HG02884 (cell line): ENCODE measurements at regions not wholly inside any gene's neighbourhood (a gene's known extent, or its start where the extent isn't known, plus 50 kb on each side); places are given as distances from the start of the nearest gene placed in this dataset.

Source experiments
- ATAC-seq: cut with Tn5 transposase; IDR thresholded peaks from one replicate; pipeline ENCODE4 v1.9.1; 2021; ENCODE audit warnings: mild to moderate bottlenecking, moderate library complexity; ENCODE audit not compliant: unreplicated experiment

DNA sequence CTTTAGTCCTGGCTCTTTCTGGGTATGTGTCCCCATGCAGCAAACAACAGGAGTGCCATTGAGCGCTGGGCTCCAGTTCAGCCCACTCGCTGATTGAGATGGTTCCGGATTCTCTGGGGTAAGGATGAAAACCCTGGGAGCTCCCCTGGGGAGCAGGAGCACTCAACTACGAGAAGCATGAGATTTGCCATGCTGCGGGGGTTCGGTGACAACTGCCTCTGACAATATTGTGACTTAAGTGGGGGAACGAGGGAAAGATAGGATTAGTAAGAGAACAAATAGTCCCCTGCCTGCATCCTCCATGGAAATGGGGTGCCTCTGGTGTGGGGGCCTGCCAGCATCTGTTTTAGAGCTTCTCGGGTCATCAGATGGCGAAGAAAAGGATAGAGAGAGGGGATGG lies 123.6 kb upstream of the IPO9 start:
- ATAC-seq, result no peak

DNA sequence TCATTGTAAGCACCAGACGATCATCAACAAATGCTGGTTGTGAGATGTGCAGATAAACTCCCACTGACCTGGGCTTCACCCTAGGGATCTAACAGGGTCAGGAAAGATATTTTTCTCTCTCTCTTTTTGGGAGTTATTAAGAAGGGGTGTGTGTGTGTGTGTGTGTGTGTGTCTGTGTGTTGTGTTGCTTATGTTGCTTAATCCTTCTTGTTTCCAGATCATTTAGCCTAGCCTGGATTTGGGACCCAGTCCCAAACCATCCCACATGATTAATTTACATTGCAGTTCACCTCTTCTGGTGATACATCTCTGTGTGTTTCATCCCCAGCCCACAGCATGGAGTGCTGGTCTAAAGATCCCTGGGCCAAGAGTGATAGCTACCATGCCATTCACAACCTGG lies 122.8 kb upstream of the IPO9 start:
- no peak for ATAC-seq

DNA sequence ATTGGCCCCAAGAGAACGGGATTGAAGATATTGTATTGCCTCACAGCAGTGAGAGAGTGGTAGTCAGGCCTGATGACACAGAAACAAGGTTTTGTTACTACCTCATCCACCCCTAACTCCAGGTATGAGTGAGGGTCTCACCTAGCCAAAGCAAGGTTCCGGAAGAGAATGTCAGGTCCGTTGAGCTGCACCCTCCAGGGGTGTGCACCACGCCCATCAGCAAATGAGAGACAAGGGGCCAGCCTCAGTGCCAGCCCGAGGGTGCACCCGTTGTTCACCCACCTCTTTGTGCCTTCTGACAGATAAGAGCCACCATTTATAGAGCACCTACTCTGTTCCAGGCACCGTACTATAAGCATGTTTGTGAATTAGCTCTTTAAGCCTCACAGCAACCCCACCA lies 121.9 kb upstream of the IPO9 start:
- no peak for ATAC-seq

DNA sequence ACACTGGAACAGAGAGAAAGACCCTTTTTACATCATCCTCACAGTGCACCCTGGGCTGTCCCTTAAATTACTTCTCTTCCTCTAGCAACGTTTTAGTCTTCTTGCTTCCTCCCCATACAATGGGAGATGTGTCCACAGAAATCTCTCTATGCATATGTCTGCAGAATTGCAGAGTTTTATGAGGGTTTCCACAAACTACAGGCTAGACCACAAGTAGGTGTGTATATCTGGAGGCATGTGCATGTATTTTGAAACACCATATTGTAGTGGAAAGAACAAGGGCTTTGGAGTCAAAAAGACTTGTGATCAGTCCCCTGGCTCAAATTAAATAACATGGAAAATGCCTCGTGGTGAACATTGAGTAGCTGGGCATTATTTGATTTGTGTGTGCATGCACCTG lies 121.3 kb upstream of the IPO9 start:
- ATAC-seq, result no peak

DNA sequence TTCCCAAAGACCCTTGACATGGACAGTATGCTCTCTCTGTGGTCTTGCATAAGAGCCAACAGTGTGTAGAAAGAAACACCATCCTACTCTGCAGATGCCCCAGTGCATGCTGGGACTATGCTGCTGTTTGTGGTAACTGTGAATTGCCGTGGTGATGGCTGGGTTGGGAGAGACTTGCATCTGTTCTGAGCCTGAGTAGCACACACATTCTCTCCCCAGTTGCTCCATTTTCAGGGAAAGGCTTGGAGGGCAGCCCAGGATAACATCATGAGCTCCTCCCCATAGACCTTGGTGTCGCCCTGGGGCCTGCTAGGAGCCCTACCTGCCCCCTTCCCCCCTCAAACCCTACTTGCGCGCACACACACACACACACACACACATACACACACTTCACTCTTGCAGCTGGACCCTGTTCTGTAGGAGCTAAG lies 120.9 kb upstream of the IPO9 start:
- ATAC-seq, result no peak

DNA sequence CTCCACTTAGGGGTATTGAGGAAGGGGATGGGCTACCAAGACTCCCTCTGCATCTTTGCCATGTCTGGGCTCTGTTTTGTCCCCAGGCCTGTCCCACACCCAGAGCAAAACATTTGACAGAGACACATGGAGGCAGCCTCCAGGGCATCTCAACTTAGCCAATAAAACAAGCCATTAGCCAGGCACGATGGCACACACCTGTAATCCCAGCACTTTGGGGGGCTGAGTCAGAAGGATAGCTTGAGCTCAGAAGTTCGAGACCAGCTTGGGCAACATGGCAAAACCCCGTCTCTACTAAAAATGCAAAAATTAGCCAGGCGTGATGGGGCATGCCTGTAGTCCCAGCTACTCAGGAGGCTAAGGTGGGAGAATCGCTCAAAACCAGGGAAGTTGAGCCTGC lies 120.3 kb upstream of the IPO9 start:
- ATAC-seq, result no peak

DNA sequence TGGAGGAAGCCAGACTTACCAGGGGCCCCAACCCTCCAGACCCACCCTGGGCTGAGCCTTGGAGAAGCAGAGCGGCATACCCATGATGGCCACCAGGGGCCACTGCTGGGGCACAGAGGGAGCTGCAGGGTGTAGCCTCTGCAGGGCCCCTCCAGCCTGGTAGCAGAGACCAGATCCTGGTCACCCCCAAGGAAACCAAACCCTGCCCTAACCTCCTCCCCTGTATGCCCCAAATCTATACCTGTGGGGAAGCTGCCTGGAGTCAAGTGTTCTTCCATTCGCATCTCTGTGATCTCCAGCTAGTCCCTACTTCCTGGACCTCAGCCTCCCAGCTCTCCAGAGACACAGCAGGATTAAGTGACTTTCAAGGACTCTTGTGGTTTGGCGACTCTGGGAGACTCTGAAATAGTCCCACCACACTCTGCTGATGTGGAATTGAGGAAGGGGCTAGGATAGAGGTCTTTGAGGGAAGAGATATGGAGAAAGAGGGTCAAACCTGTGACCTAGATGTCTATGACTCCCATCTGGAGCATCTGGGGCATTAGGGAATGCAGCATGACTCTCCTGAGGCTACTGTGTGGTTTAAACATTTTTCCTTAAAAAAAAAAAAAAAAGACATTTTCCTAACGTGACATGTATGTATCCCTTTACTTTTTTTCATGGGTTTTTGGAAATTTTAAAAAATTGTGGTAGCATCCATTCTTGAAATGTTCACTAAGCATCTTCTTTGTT lies 119.2 kb upstream of the IPO9 start:
- ATAC-seq, result no peak

DNA sequence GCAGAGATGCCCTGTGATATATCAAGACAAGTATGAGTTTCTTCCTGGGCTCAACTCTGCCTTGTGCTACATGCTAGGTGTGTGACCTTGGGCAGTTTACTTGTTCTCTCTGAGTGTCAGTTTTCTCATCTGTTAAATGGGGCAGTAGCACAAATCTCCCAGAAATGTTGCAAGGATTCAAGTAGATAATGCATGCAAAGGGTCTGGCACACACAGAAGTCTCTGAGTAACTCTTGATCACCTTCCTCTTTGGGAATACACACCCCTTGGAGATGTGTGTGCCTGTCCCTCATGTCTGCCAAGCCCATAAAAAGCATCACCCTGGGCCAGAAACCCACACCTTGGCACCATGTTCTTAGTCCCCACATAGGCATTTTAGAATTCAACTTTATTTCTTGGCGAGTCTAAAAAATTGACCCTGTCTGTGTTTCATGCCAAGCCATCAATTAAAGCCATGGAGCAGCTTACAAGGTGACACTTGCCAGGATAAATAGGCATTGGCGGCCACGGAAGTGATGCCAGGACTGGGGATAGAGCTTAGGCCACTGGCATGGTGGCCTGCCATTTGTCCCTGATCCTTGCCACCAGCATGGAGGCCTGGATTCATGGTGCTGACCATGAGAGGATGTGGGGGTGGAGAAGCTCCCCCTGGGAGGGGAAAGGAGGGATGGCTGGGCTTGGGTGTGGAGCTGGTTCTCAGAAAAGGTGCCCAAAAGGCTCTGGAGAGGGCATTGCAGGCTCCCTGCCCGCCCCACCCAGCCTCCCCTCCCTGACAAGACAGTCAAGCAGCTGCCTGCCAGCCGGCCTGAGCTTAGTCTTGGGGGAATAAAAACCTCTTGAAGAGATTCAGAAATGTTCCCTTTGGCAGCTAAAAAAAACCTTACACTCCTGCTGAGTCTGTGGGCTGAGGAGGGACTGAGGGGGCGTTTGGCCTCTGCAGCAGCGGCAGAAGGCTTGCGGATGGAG lies 118.0 kb upstream of the IPO9 start:
- no peak for ATAC-seq

DNA sequence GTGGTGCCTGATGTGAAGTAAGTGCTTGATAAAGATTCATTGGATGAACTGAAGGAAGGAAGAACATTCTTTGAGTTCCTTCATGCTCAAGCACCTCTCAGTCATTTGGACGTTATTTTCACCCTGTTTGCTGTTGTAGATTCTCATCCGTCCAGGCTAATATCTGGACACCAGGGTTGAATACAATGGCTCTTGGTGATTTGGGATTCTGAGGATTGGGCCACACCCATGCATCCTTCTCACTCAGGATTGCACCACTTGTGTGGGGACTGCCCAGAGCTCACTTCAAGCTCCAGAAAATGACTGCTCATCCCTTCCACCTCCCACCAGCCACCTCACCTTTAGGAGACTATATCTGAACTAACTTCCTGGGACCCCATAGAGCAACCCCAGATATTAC lies 117.1 kb upstream of the IPO9 start:
- no peak for ATAC-seq

DNA sequence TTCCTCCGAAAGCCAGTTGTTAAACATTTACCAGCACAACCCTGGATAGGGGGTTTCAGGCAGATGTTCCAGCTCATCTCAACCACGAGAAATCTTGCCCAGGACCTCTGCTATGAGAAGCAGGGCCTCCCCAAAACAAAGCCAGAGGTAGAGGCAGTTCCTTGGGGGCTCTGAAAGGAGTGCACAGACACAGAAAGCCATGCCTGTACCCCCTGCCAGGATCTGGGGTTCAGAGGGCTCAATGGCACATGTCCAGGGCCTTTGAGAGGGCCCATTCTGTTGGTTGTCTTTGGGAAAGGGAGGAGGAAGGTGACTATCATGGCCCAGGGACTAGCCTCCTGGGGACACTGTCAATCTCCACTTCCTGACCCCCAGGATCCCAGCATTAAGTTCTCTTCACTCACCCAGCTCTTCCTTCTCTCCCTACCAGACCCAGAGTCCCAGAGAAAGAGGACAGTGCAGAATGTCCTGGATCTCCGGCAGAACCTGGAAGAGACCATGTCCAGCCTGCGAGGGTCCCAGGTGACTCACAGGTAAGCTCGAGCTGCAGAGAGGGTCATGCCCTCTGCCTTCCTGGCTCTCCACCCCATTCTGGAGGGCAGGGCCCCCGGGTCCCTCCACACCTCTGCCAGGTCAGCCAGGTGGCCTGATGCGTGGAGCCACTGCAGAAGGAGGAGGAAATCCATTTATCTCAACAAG lies 116.4 kb upstream of the IPO9 start:
- ATAC-seq, result no peak

DNA sequence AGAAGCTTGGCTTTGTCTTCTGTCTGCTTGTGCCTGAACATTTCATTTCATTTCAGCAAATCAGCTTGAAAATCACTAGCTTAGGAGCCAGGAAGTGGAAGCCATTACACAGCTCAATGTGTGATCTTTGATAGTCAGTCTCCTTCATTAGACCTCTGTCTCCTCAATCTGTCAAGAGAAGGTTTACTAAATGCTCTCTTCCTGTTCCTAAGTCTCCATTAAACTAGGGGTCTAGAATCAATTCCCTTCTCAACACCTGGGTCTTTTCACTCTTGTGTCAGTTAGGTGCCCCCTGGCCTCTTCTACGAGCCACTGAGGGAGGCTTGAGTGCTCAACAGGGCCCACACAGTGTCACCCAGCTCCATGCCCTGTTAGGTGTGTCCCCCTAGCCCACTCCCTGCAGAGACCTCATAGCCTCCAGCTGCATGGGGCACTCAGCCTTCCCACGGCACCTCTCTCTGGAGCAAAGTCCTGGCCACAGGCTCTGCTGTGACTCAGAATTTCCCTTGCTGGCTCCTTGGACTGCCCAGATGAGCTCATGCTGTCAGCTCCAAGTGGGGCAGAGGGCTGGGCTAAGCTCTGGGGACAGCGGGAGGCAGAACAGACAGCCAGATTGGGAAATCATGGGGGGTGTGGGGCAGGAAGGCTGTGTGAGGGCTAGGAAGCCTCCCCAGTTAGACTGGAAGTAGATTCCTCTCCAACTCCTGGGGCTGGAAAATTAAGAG lies 115.7 kb upstream of the IPO9 start:
- ATAC-seq, result no peak

DNA sequence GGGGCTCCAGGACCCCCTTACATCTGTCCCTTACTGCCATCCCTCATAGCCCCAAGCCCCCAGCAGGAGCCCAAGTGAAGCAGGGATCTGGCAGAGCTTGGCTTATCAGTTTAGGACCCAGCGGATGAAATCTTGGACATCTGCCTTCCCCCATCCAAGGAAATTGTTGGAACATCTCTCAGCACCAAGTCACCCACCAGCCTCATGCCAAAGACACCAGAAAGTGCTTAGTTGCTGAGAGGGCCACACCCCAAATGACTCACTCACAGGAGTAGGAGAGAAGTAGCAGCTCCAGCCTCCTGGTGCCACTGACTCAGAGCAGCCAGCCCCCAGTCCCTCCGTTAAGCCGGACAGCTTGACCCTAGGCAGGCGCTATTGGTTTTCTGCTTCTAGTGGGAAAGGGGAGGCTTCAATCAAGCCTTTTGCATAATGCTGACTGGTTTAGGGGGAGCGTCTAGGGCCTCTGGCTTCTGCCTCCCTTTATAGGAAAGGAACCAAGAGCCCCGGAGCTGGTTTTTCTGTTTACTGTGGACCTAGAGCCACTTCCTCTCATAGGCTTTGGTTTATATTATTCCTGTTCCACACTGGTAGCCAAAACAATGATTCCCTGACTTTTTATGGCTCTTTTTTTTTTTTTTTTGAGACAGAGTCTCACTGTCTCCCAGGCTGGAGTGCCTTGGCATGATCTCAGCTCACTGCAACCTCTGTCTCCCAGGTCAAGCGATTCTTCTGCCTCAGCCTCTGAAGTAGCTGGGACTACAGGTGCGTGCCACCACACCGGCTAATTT lies 114.2 kb upstream of the IPO9 start:
- no peak for ATAC-seq

DNA sequence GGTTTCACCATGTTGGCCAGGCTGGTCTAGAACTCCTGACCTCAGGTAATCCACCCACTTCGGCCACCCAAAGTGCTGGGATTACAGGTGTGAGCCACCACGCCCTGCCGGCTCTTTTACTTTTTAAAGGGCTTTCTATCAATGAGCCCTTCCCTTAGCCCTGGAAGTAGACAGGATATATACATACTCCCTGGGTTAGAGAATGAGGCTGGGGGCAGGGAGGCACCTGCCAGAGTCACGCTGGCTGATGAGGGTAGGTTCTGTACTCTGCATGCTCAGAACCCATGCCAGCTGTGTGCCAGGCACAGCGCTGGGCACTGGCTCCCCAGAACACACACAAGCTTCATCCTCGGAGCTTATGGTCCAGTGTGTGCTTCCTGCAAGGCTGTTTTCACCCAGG lies 113.6 kb upstream of the IPO9 start:
- ATAC-seq, result no peak

DNA sequence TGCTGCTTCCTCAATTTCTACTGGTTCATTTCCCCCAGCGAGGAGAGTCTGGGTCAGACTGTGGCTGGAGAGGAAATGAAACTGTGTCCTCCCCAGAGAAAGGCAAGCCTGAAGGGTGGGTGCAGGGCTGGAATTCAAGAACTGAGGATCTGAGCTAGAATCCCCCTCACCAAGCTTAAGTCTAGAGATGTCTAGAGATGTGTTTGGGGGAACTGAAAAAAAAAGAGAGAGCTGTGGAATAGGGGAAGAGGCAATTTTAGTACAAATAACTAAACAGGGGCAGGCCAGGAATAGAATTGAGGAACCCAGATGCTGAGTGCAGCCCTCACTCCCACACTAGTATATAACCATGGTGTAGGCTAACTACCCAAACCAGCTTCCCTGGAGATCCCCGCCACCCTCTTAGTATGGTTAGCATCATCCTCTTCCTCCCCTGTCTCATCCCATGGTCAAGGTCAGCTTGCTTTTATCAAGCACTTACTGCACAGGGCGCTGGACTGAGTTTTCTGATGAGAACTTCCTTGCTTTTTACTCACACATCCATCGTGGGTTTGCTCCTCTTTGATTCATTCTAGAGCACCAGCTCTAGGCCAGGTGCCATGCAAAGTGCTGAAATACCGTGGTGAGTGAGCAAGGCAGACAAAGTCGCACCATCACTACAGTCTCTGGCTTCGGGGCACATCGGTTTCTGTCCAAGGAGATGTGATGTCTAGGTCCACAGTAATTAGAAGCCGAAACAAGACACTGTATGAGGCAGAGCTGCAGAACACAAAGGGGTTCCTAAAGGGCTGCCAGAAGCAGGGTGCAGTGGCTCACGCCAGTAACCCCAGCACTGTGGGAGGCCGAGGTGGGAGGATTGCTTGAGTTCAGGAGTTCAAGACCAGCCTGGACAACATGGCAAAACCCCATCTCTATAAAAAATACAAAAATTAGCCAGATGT lies 112.9 kb upstream of the IPO9 start:
- peak; percentile 67 for ATAC-seq

DNA sequence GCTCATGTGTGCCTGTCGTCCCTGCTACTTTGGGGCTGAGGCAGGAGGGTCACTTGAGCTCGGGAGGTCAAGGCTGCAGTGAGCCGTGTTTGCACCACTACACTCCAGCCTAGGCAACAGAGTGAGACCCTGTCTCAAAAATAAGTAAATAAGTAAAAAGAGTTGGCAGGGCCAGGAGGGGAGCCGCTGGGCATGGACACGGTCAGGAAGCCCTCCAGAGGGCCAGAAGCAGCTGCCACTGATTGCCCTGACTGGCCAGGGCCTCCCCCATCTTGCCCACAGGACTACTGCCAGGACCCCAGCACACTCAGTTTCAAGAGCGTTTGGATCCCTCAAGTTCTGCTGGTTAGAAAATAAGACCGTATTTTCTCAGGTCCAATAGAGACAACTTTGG lies 112.2 kb upstream of the IPO9 start:
- ATAC-seq, result no peak

DNA sequence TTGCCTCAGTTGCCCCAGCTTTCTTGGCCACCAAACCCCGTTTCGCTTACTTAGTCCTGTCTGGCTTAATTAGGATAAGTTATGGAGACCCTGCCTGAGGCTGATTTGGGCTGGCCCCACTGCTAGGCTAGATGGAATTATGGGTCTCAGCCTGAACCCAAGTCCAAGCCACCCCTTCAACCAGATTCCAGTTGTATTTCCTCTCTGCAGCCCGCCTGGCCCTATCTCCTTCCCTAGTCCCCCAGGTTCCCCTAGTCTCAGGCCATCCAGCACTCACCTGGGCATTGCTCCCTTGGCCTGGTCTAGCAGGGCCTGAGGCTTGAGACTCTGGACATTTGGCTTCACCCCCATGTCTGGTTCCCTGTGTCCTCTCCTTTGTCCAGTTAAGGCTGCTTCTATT lies 111.7 kb upstream of the IPO9 start:
- ATAC-seq, result no peak

DNA sequence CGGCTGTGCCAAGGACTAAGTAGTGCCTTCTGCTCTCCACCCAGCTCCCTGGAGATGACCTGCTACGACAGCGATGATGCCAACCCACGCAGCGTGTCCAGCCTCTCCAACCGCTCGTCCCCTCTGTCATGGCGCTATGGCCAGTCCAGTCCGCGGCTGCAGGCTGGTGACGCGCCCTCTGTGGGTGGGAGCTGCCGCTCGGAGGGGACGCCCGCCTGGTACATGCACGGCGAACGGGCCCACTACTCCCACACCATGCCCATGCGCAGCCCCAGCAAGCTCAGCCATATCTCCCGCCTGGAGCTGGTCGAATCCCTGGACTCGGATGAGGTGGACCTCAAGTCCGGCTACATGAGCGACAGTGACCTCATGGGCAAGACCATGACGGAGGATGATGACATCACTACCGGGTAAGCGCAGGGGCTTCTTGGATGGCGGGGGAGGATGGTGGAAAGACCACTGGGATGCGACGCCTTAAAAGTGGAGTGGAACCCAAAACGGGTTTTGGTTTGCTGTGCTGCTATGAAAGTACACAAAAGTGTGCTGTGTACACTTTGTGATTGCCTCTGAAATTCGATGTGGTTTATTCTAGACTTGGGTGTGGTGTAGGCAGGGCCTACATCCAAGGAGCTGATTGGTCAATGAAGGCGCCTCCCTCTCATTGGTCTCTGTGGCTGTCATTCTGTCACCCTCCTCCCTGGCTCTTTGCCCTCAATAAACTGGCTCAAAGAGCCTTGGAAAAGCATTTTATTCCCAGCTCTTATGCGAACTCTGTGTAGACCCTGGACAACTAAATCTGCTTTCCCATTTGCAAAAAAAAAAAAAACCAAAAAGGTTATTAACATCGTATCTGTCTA lies 110.4 kb upstream of the IPO9 start:
- ATAC-seq, result no peak
